Common myeloid progenitor, CD34-positive (primary cell): ENCODE measurements at regions not wholly inside any gene's neighbourhood (a gene's known extent, or its start where the extent isn't known, plus 50 kb on each side); places are given as distances from the start of the nearest gene placed in this dataset.

Source experiments
- CTCF ChIA-PET: fragments of 350-600 bp; sonication (Branson Sonifier 250); formaldehyde crosslinking; loops from one replicate; lab custom pipeline; 2021; ENCODE audit warnings: antibody characterized with exemption; lab: Charles Lee
- POLR2A ChIA-PET: fragments of 350-600 bp; sonication (Branson Sonifier 250); formaldehyde crosslinking; loops from one replicate; lab custom pipeline; 2021; ENCODE audit warnings: antibody characterized with exemption; lab: Charles Lee
- DNase-seq, 3 donors: peaks; one replicate each; pipeline versions ENCODE4 v3.0.0 to v3.0.0-alpha.2; 2013
- H3K27ac ChIP-seq, 2 experiments: 1 replicate in 1 of 2; 2 replicates in 1 of 2; pipeline ENCODE4 v1.7.0; 2013; ENCODE audit warnings: inconsistent platforms in 2 of 2, low read length in 2 of 2, mild to moderate bottlenecking in 2 of 2, low read depth in 1 of 2, moderate library complexity in 1 of 2; ENCODE audit not compliant: severe bottlenecking in 2 of 2, insufficient read depth in 1 of 2, poor library complexity in 1 of 2
- H3K27me3 ChIP-seq, 5 experiments: replicated peaks in 2 of 5; 1 replicate in 3 of 5; 2 replicates in 2 of 5; pipeline versions ENCODE4 v1.6.1 to v1.7.0; 2013; ENCODE audit warnings: low read length in 4 of 5, mild to moderate bottlenecking in 2 of 5, moderate library complexity in 2 of 5, inconsistent platforms in 1 of 5; ENCODE audit not compliant: insufficient read depth in 5 of 5, control insufficient read depth in 4 of 5
- H3K36me3 ChIP-seq, 4 experiments: 1 replicate in 2 of 4; 2 replicates in 2 of 4; pipeline versions ENCODE4 v1.6.1 to v1.7.0; 2013; ENCODE audit warnings: low read length in 3 of 4, control low read depth in 1 of 4, mild to moderate bottlenecking in 1 of 4; ENCODE audit not compliant: control insufficient read depth in 4 of 4, insufficient read depth in 4 of 4
- H3K4me1 ChIP-seq, 4 experiments: 1 replicate in 3 of 4; 2 replicates in 1 of 4; pipeline versions ENCODE4 v1.6.1 to v1.7.1; 2013; ENCODE audit warnings: low read length in 3 of 4, mild to moderate bottlenecking in 3 of 4, control low read depth in 1 of 4, inconsistent platforms in 1 of 4, moderate library complexity in 1 of 4; ENCODE audit not compliant: control insufficient read depth in 4 of 4, insufficient read depth in 4 of 4; ENCODE audit errors: control extremely low read depth in 1 of 4
- H3K4me3 ChIP-seq, 7 experiments: 1 replicate in 4 of 7; 2 replicates in 3 of 7; pipeline versions ENCODE4 v1.5.1 to v1.7.0; 2013; ENCODE audit warnings: mild to moderate bottlenecking in 7 of 7, low read length in 6 of 7, moderate library complexity in 6 of 7, inconsistent platforms in 2 of 7, low read depth in 2 of 7, control low read depth in 1 of 7; ENCODE audit not compliant: insufficient read depth in 4 of 7, control insufficient read depth in 1 of 7; ENCODE audit errors: extremely low read depth in 1 of 7
- H3K9me3 ChIP-seq, 5 experiments: 1 replicate in 4 of 5; 2 replicates in 1 of 5; pipeline versions ENCODE4 v1.6.1 to v1.7.1; 2013; ENCODE audit warnings: low read length in 4 of 5, mild to moderate bottlenecking in 2 of 5, inconsistent platforms in 1 of 5, low read depth in 1 of 5, moderate library complexity in 1 of 5; ENCODE audit not compliant: control insufficient read depth in 4 of 5, insufficient read depth in 2 of 5; ENCODE audit errors: control extremely low read depth in 1 of 5
- WGBS: methylation state at CpG from one replicate; pipeline ENCODE4 v1.1.5; 2013; ENCODE audit not compliant: insufficient coverage; 5-methylcytosine and 5-hydroxymethylcytosine counted together

DNA sequence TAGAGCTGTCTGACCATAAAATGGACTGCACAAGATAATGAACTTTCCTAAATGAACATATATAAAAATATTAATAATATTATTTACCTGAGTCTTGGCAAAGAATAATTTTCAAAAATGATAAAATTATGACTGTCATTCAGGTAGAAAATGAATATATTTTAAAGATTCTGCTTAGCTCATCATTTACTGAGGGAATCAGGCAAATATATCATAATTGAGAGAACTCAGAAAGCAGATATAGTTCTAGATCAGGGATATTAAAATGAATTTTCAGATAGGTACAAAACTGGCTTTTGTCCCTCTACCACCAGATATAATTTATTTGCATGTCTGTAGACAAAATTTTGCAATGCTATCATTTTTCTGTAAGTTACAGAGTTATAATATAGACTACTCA lies 86.1 kb upstream of the CPM start:
- Histone ChIP-seq H3K4me1 (no peaks in the 10 kb centered on the region), H3K4me3 (no peak overlapping the region), H3K27me3 (no peaks in the 10 kb centered on the region), H3K27ac (no peak overlapping the region), H3K36me3 (no peaks in the 10 kb centered on the region), H3K9me3 (no peaks in the 10 kb centered on the region)
- CTCF ChIA-PET: no interaction called here
- POLR2A ChIA-PET: no interaction called here
- no peak for DNase-seq

DNA sequence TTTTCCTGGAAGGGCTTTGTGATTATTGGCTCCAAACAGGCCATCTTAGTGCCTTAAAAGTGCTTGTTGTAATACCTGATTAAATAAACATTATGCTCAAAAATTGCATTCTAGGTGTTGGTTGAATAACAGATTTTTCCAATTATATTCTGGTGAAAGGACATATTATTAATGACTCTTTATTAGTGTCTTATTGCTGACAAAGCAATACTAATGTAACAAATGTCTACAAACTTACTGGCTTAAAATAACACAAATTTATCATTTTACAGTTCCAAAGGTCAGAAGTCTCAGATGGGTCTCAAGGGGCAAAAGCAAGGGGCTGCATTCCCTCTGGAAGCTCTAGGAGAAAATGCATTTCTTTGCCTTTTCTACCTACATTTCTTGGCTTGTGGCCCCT lies 86.9 kb upstream of the CPM start:
- no peak for DNase-seq
- POLR2A ChIA-PET: no interaction called here
- H3K36me3 ChIP-seq: no peaks in the 10 kb centered on the region
- CTCF ChIA-PET: no interaction called here
- no peaks in the 10 kb centered on the region for H3K4me1 ChIP-seq
- H3K27ac ChIP-seq: no peak overlapping the region
- H3K27me3 ChIP-seq: no peaks in the 10 kb centered on the region
- H3K4me3 ChIP-seq: no peak overlapping the region
- no peaks in the 10 kb centered on the region for H3K9me3 ChIP-seq

DNA sequence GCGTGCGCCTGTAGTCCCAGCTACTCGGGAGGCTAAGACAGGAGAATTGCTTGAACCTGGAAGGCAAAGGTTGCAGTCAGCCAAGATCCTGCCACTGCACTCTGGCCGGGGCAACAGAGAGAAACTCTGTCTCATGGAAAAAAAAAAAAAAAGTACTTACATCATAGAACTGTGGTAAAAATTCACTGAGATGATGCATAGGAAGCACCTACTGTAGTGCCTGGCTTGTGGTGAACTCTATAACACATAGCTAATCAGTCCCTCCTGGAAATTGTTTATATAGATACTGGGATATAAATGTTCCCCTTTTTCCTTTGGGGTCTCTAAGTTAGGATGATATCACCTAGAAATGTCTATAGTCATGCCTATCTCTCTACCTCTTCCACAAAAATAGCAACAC lies 89.7 kb upstream of the CPM start:
- ChIA-PET CTCF (no interaction called here), POLR2A (no interaction called here)
- 94% methylated on average over 3 of the region's 4 CpGs for WGBS
- H3K9me3 ChIP-seq: no peaks in the 10 kb centered on the region
- no peak for DNase-seq
- H3K36me3 ChIP-seq: no peaks in the 10 kb centered on the region
- peaks cover 0 to 2% (median 0%) of the 10 kb centered on the region in 4 experiments for H3K4me1 ChIP-seq
- no peaks in the 10 kb centered on the region for H3K27me3 ChIP-seq
- no peak overlapping the region for H3K27ac ChIP-seq
- H3K4me3 ChIP-seq: no peak overlapping the region

DNA sequence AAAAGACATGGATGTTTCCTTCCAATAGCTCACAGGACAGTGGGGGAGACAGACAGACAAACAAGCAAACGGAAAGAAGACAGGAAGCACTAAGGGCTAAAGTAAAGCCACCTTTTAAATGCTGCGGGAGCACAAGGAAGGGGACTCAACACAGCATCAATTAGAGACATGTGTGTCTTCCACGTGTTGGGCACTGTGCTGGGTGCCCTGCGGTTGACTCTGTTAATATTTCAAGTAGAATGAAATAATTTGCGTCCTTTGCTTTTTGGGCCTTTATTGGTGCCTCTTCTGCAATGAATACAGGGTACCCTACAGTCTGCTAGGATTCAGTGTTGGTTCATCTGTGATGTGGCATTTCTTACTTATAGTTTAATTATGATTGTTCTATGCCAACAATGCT lies 90.9 kb upstream of the CPM start:
- Histone ChIP-seq H3K9me3 (no peaks in the 10 kb centered on the region), H3K27me3 (no peaks in the 10 kb centered on the region), H3K27ac (no peak overlapping the region), H3K36me3 (no peaks in the 10 kb centered on the region), H3K4me1 (peaks cover 0 to 2% (median 0%) of the 10 kb centered on the region in 4 experiments), H3K4me3 (no peak overlapping the region)
- CTCF ChIA-PET: interaction anchor here (0.6 kb wide), 1 partner anchor 1672 kb away, joined by 5 read pairs; no protein-coding TSS in a partner anchor
- no peak for DNase-seq
- POLR2A ChIA-PET: no interaction called here
- 91% methylated on average over 5 of the region's 5 CpGs for WGBS

DNA sequence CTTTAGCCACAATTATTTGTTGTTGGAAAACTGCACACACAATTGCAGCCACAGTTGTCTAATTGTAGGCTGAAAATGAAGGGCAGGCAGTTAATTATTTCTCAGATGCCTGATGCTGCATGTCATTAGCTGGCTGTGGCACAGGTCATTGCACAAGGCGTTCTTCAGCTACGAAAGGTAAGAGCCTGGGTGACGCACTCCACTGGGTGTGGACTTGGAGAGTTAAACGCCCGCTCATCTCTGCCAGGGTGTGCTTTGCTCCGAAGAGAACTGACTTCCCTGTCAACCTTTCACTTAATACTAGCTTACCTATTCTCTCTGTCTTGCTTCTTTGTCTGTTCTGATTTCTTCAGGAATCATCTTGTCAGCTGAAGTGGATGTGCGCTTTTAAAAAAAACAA lies 91.4 kb upstream of the CPM start:
- H3K9me3 ChIP-seq: no peaks in the 10 kb centered on the region
- 100% methylated on average over 3 of the region's 7 CpGs for WGBS
- no peak overlapping the region for H3K4me3 ChIP-seq
- H3K27me3 ChIP-seq: no peaks in the 10 kb centered on the region
- DNase-seq: no peak
- H3K36me3 ChIP-seq: no peaks in the 10 kb centered on the region
- H3K4me1 ChIP-seq: peaks cover 0 to 2% (median 0%) of the 10 kb centered on the region in 4 experiments
- POLR2A ChIA-PET: no interaction called here
- no peak overlapping the region for H3K27ac ChIP-seq
- CTCF ChIA-PET: interaction anchor here (0.6 kb wide), 1 partner anchor 1891 kb away, joined by 4 read pairs; no protein-coding TSS in a partner anchor

DNA sequence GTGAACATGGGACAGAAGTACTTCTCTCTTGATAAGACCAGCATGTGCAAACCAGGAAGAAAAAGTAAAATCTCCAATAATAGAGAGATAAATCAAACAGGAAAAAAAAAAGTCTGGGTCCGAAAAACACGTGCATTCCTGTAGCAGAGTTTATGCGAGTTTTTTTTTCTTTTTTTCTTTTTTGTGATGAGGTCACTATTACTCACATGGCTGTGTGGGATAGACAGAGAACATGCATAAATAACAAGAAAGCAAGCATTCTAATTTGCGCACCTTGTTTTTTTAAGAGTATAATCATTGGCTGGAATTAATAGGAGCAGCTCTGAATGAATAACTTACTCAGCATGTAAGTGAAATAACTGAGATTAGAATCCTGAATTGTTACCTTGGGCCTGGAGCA lies 91.9 kb upstream of the CPM start:
- WGBS: 80% methylated on average over 1 of the region's 4 CpGs
- CTCF ChIA-PET: interaction anchor here (0.6 kb wide), 1 partner anchor 1891 kb away, joined by 4 read pairs; no protein-coding TSS in a partner anchor
- POLR2A ChIA-PET: no interaction called here

DNA sequence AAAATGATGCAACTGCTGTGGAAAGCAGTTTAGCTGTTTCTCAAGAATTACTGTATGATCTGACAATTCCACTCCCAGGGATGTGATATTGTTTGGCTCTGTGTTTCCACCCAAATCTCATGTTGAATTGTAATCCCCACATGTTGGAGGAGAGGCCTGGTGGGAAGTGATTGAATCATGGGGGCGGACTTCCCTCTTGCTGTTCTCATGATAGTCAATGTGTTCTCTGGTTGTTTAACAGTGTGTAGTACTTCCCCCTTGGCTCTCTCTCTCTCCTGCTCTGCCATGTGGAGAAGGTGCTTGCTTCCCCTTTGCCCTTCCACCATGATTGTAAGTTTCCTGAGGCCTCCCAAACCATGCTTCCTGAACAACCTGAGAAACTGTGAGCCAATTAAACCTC lies 93.4 kb upstream of the CPM start:
- ChIA-PET CTCF (no interaction called here), POLR2A (no interaction called here)
- H3K27me3 ChIP-seq: no peaks in the 10 kb centered on the region
- peaks cover 0 to 2% (median 0%) of the 10 kb centered on the region in 4 experiments for H3K4me1 ChIP-seq
- no peaks in the 10 kb centered on the region for H3K36me3 ChIP-seq
- H3K4me3 ChIP-seq: no peak overlapping the region
- DNase-seq: no peak
- no peak overlapping the region for H3K27ac ChIP-seq
- WGBS: no CpG with 5 or more reads among the region's 1 CpG
- no peaks in the 10 kb centered on the region for H3K9me3 ChIP-seq

More for the DNA sequence above, 91.9 kb upstream of the CPM start:
- Histone ChIP-seq H3K27me3 (no peaks in the 10 kb centered on the region), H3K4me1 (peaks cover 0 to 2% (median 0%) of the 10 kb centered on the region in 4 experiments), H3K4me3 (no peak overlapping the region), H3K27ac (no peak overlapping the region), H3K36me3 (no peaks in the 10 kb centered on the region), H3K9me3 (no peaks in the 10 kb centered on the region)
- no peak for DNase-seq
